Parathyroid adenoma (tissue), 2 donors: ENCODE measurements at regions not wholly inside any gene's neighbourhood (a gene's known extent, or its start where the extent isn't known, plus 50 kb on each side); places are given as distances from the start of the nearest gene placed in this dataset.

ENCODE experiments used
- H2AFZ ChIP-seq: fragments of 300-600 bp; sonication (generic); one replicate; pipeline ENCODE4 v1.7.0; 2017; ENCODE audit warnings: antibody characterized with exemption, mild to moderate bottlenecking
- H3K27ac ChIP-seq: fragments of 300-600 bp; sonication (generic); one replicate; pipeline ENCODE4 v1.7.0; 2017
- H3K27me3 ChIP-seq: fragments of 300-600 bp; sonication (generic); one replicate; pipeline ENCODE4 v1.7.0; 2017; ENCODE audit warnings: low read length; ENCODE audit not compliant: control insufficient read depth, insufficient read depth
- H3K36me3 ChIP-seq: fragments of 300-600 bp; sonication (generic); one replicate; pipeline ENCODE4 v1.7.0; 2017; ENCODE audit warnings: low read length; ENCODE audit not compliant: control insufficient read depth, insufficient read depth
- H3K4me1 ChIP-seq: fragments of 300-600 bp; sonication (generic); one replicate; pipeline ENCODE4 v1.7.0; 2017; ENCODE audit warnings: control low read depth
- H3K4me2 ChIP-seq: fragments of 300-600 bp; sonication (generic); one replicate; pipeline ENCODE4 v1.7.0; 2017; ENCODE audit warnings: low read length
- H3K4me3 ChIP-seq: fragments of 300-600 bp; sonication (generic); one replicate; pipeline ENCODE4 v1.7.0; 2017; ENCODE audit warnings: low read depth, low read length
- H3K79me2 ChIP-seq: fragments of 300-600 bp; sonication (generic); one replicate; pipeline ENCODE4 v1.7.0; 2017; ENCODE audit warnings: control low read depth
- H3K9ac ChIP-seq: fragments of 300-600 bp; sonication (generic); one replicate; pipeline ENCODE4 v1.7.0; 2017; ENCODE audit warnings: mild to moderate bottlenecking
- H3K9me3 ChIP-seq: fragments of 300-600 bp; sonication (generic); one replicate; pipeline ENCODE4 v1.7.0; 2017; ENCODE audit warnings: low read length; ENCODE audit not compliant: control insufficient read depth
- TF ChIP-seq, protein P1 (sequence below): fragments of 300-600 bp; sonication (generic); IDR thresholded peaks from one replicate; pipeline ENCODE4 v1.7.0; 2017; ENCODE audit warnings: antibody characterized with exemption, mild to moderate bottlenecking
- donor health status: primary hyperparathyroidism.

- H3K27ac ChIP-seq = no peak overlapping the region
Observed at GRCh38 chr5:148730270-148730669, 75.9 kb upstream of the HTR4 start.

DNA sequence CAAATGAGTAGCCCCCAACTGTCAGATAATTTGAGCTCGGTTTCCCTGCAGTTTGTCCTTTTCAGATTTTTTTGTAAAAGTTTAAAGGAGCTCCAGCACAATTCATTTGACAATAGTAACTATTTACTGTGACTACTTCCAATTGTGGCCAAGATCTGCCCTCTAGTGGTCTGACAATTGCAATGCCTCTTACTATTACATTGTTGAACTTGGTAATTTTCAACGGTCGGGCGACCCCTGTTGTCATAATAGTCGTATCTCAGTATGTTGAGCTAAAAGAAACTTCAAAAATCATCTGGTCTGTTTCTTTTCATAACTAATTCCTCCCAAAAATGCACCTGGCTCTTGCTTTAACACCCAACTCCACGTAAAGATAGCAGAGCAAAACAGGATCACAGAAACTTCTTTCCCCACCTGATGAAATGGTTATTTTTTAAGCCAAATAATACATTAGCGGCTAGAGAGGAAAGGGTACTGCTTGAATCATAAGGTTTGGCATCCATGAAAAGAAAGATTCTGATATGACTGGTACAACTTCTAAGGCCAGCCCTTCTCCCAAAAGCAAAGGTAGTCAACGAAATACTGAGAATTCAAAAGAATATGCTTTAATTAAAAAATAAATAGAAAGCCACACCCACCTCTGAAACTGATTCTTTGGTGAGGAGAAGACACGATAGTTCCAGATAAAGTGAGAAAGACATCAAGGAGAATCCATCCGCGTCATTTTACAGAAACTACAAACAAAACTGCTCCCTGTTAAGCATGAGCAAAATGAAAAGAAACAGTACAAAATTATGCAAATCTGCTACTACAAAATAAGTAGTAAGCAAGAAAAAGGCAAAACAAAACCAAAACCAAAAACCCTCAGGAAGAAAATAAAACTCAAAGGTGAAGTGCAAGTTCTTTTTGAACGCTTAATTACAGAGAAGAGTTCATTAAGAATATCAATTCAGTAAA lies 76.9 kb upstream of the HTR4 start:
- no peaks in the 10 kb centered on the region for H3K9me3 ChIP-seq
- no peaks in the 10 kb centered on the region for H3K36me3 ChIP-seq
- no peak overlapping the region for H3K9ac ChIP-seq
- no peak overlapping the region for H3K4me3 ChIP-seq
- H3K4me2 ChIP-seq = no peak overlapping the region
- H3K79me2 ChIP-seq = no peaks in the 10 kb centered on the region
- no peaks in the 10 kb centered on the region for H3K27me3 ChIP-seq
- TF ChIP-seq, protein P1, sequence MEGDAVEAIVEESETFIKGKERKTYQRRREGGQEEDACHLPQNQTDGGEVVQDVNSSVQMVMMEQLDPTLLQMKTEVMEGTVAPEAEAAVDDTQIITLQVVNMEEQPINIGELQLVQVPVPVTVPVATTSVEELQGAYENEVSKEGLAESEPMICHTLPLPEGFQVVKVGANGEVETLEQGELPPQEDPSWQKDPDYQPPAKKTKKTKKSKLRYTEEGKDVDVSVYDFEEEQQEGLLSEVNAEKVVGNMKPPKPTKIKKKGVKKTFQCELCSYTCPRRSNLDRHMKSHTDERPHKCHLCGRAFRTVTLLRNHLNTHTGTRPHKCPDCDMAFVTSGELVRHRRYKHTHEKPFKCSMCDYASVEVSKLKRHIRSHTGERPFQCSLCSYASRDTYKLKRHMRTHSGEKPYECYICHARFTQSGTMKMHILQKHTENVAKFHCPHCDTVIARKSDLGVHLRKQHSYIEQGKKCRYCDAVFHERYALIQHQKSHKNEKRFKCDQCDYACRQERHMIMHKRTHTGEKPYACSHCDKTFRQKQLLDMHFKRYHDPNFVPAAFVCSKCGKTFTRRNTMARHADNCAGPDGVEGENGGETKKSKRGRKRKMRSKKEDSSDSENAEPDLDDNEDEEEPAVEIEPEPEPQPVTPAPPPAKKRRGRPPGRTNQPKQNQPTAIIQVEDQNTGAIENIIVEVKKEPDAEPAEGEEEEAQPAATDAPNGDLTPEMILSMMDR = peak; percentile 94
- no peak overlapping the region for H3K27ac ChIP-seq
- H2AFZ ChIP-seq = peak overlapping the region; percentile 56
- H3K4me1 ChIP-seq = no peaks in the 10 kb centered on the region

More at GRCh38 chr5:148730270-148730669, 75.9 kb upstream of the HTR4 start:
- no peak overlapping the region for H3K4me2 ChIP-seq
- H3K36me3 ChIP-seq = no peaks in the 10 kb centered on the region
- no peaks in the 10 kb centered on the region for H3K27me3 ChIP-seq
- H2AFZ ChIP-seq = no peak overlapping the region
- H3K4me3 ChIP-seq = no peak overlapping the region
- TF ChIP-seq, protein P1 = no peak
- no peaks in the 10 kb centered on the region for H3K4me1 ChIP-seq
- no peak overlapping the region for H3K9ac ChIP-seq
- H3K79me2 ChIP-seq = no peaks in the 10 kb centered on the region
- H3K9me3 ChIP-seq = no peaks in the 10 kb centered on the region

GRCh38 chr5:148732692-148733091 lies 78.4 kb upstream of the HTR4 start:
- Histone ChIP-seq H3K79me2 (no peaks in the 10 kb centered on the region), H3K9me3 (no peaks in the 10 kb centered on the region), H3K4me2 (no peak overlapping the region), H2AFZ (no peak overlapping the region), H3K4me1 (no peaks in the 10 kb centered on the region), H3K9ac (no peak overlapping the region), H3K36me3 (no peaks in the 10 kb centered on the region), H3K27me3 (no peaks in the 10 kb centered on the region), H3K4me3 (no peak overlapping the region), H3K27ac (no peak overlapping the region)
- TF ChIP-seq, protein P1 = no peak

- Histone ChIP-seq H3K9ac (no peak overlapping the region), H3K27ac (no peak overlapping the region)
- TF ChIP-seq, protein P1 = peak; percentile 75
Observed at GRCh38 chr5:148733601-148734438, 79.5 kb upstream of the HTR4 start.

More at GRCh38 chr5:148733601-148734438, 79.5 kb upstream of the HTR4 start:
- Histone ChIP-seq H3K4me3 (no peak overlapping the region), H3K36me3 (no peaks in the 10 kb centered on the region), H3K4me1 (no peaks in the 10 kb centered on the region), H3K4me2 (no peak overlapping the region), H3K79me2 (no peaks in the 10 kb centered on the region), H3K27me3 (no peaks in the 10 kb centered on the region), H3K9me3 (no peaks in the 10 kb centered on the region), H2AFZ (peak overlapping the region; percentile 43)
